ENCODE measurements at regions not wholly inside any gene's neighbourhood (a gene's known extent, or its start where the extent isn't known, plus 50 kb on each side); places are given as distances from the start of the nearest gene placed in this dataset.

GRCh38 chr2:54366487-54367280 is 89.4 kb upstream of the SPTBN1 start:
- no peak overlapping the region for H3K4me3 ChIP-seq (ENCODE audit: low read depth in 1 of 2, low read length in 2 of 2)
- no peak overlapping the region for H3K4me2 ChIP-seq (ENCODE audit: insufficient read depth, low read length)
- no peak overlapping the region for H2AFZ ChIP-seq (ENCODE audit: low read depth, low read length)
- no peaks in the 10 kb centered on the region for H3K79me2 ChIP-seq (ENCODE audit: insufficient read depth, low read length)
- no peak for TF ChIP-seq EZH2 (IDR thresholded peaks at IDR 0.05; ENCODE audit: borderline replicate concordance, low read depth, low read length, severe bottlenecking)
- no peak for TF ChIP-seq CTCF (IDR thresholded peaks at IDR 0.05; ENCODE audit: borderline replicate concordance, extremely low read depth, low read length, poor library complexity, severe bottlenecking)
- no peaks in the 10 kb centered on the region for H3K4me1 ChIP-seq (ENCODE audit: insufficient read depth, low read length)
- no peak overlapping the region for H3K9ac ChIP-seq (ENCODE audit: low read depth, low read length)
- no peaks in the 10 kb centered on the region for H4K20me1 ChIP-seq (ENCODE audit: insufficient read depth, low read length)
- no peaks in the 10 kb centered on the region for H3K36me3 ChIP-seq (ENCODE audit: insufficient read depth, low read length)
- H3K27me3 ChIP-seq (ENCODE audit: insufficient read depth, low read length, poor library complexity): no peaks in the 10 kb centered on the region
- H3K27ac ChIP-seq (ENCODE audit: low read length): no peak overlapping the region
- no peak for ATAC-seq (ENCODE audit: insufficient read depth, low read depth)
- no peak for DNase-seq
- H3K9me3 ChIP-seq (ENCODE audit: insufficient read depth, low read length, severe bottlenecking): peaks cover 17% of the 10 kb centered on the region

GRCh38 chr2:54370405-54371104 is 85.6 kb upstream of the SPTBN1 start:
- Histone ChIP-seq H2AFZ (ENCODE audit: low read depth, low read length) (no peak overlapping the region), H3K4me2 (ENCODE audit: insufficient read depth, low read length) (no peak overlapping the region), H3K4me3 (ENCODE audit: low read depth in 1 of 2, low read length in 2 of 2) (no peak overlapping the region), H3K36me3 (ENCODE audit: insufficient read depth, low read length) (no peaks in the 10 kb centered on the region), H3K79me2 (ENCODE audit: insufficient read depth, low read length) (no peaks in the 10 kb centered on the region), H3K4me1 (ENCODE audit: insufficient read depth, low read length) (no peaks in the 10 kb centered on the region), H3K9me3 (ENCODE audit: insufficient read depth, low read length, severe bottlenecking) (peaks cover 13% of the 10 kb centered on the region), H3K27ac (ENCODE audit: low read length) (no peak overlapping the region), H3K27me3 (ENCODE audit: insufficient read depth, low read length, poor library complexity) (no peaks in the 10 kb centered on the region), H4K20me1 (ENCODE audit: insufficient read depth, low read length) (no peaks in the 10 kb centered on the region), H3K9ac (ENCODE audit: low read depth, low read length) (no peak overlapping the region)
- no peak for DNase-seq
- no peak for ATAC-seq (ENCODE audit: insufficient read depth, low read depth)
- TF ChIP-seq CTCF (IDR thresholded peaks at IDR 0.05; ENCODE audit: borderline replicate concordance, extremely low read depth, low read length, poor library complexity, severe bottlenecking): no peak

- no peak for DNase-seq
- peaks cover 6% of the 10 kb centered on the region for H3K9me3 ChIP-seq (ENCODE audit: insufficient read depth, low read length, severe bottlenecking)
- H2AFZ ChIP-seq (ENCODE audit: low read depth, low read length): no peak overlapping the region
- no peak for ATAC-seq (ENCODE audit: insufficient read depth, low read depth)
- H3K27me3 ChIP-seq (ENCODE audit: insufficient read depth, low read length, poor library complexity): no peaks in the 10 kb centered on the region
- H3K4me2 ChIP-seq (ENCODE audit: insufficient read depth, low read length): no peak overlapping the region
- no peaks in the 10 kb centered on the region for H3K79me2 ChIP-seq (ENCODE audit: insufficient read depth, low read length)
- no peaks in the 10 kb centered on the region for H3K36me3 ChIP-seq (ENCODE audit: insufficient read depth, low read length)
- no peak for TF ChIP-seq EZH2 (IDR thresholded peaks at IDR 0.05; ENCODE audit: borderline replicate concordance, low read depth, low read length, severe bottlenecking)
- TF ChIP-seq CTCF (IDR thresholded peaks at IDR 0.05; ENCODE audit: borderline replicate concordance, extremely low read depth, low read length, poor library complexity, severe bottlenecking): no peak
- no peaks in the 10 kb centered on the region for H3K4me1 ChIP-seq (ENCODE audit: insufficient read depth, low read length)
- no peak overlapping the region for H3K27ac ChIP-seq (ENCODE audit: low read length)
- no peak overlapping the region for H3K9ac ChIP-seq (ENCODE audit: low read depth, low read length)
- no peaks in the 10 kb centered on the region for H4K20me1 ChIP-seq (ENCODE audit: insufficient read depth, low read length)
- no peak overlapping the region for H3K4me3 ChIP-seq (ENCODE audit: low read depth in 1 of 2, low read length in 2 of 2)
Measured at GRCh38 chr2:54371460-54372065, 84.6 kb upstream of the SPTBN1 start.
